HEK293 (cell line): ENCODE measurements at regions not wholly inside any gene's neighbourhood (a gene's known extent, or its start where the extent isn't known, plus 50 kb on each side); places are given as distances from the start of the nearest gene placed in this dataset.
"Not testable (repeated sequence)": the region's sequence is repeated elsewhere in the genome, so short reads cannot be mapped to it uniquely, and the experiment has no call there.

Experiments used
- HOXA7 ChIP-seq: sonication (generic); formaldehyde crosslinking; IDR thresholded peaks from 2 replicates; pipeline ENCODE4 v1.8.1; 2022; ENCODE audit warnings: missing genetic modification reagents, borderline replicate concordance
- ZBTB20 ChIP-seq: fragments of 450-650 bp; formaldehyde crosslinking; IDR thresholded peaks from 2 replicates; pipeline ENCODE4 v1.5.1; 2016; ENCODE audit warnings: missing biosample characterization, missing genetic modification characterization
- ZEB2 ChIP-seq: fragments of 450-650 bp; formaldehyde crosslinking; IDR thresholded peaks from 2 replicates; pipeline ENCODE4 v1.5.1; 2016; ENCODE audit warnings: missing biosample characterization, missing genetic modification characterization
- ZNF23 ChIP-seq: fragments of 450-650 bp; formaldehyde crosslinking; IDR thresholded peaks from 2 replicates; pipeline ENCODE4 v1.5.1; 2016; ENCODE audit warnings: missing biosample characterization, missing genetic modification characterization, borderline replicate concordance
- ZNF335 ChIP-seq: fragments of 450-650 bp; formaldehyde crosslinking; conservative IDR thresholded peaks from 2 replicates; pipeline ENCODE4 v1.5.1; 2016; ENCODE audit warnings: missing biosample characterization, missing genetic modification characterization
- ZNF404 ChIP-seq: fragments of 450-650 bp; formaldehyde crosslinking; IDR thresholded peaks from 2 replicates; pipeline ENCODE4 v1.5.1; 2017; ENCODE audit warnings: missing biosample characterization, missing genetic modification characterization
- ZNF596 ChIP-seq: fragments of 450-650 bp; IDR thresholded peaks from 2 replicates; pipeline ENCODE4 v1.5.0; 2018; ENCODE audit warnings: missing biosample characterization, mild to moderate bottlenecking, missing genetic modification characterization, moderate library complexity
- ZNF768 ChIP-seq: fragments of 450-650 bp; formaldehyde crosslinking; IDR thresholded peaks from 2 replicates; pipeline ENCODE4 v1.5.1; 2018; ENCODE audit warnings: missing biosample characterization, mild to moderate bottlenecking, missing genetic modification characterization
- TF ChIP-seq, protein P1 (sequence below): fragments of 450-650 bp; formaldehyde crosslinking; IDR thresholded peaks from 2 replicates; pipeline ENCODE4 v1.5.1; 2016; ENCODE audit warnings: missing biosample characterization, missing genetic modification characterization
- TF ChIP-seq, protein P2 (sequence below): fragments of 450-650 bp; formaldehyde crosslinking; IDR thresholded peaks from 2 replicates; pipeline ENCODE4 v1.5.1; 2016; ENCODE audit warnings: missing biosample characterization, missing genetic modification characterization
- TF ChIP-seq, protein P3 (sequence below): fragments of 450-650 bp; formaldehyde crosslinking; IDR thresholded peaks from 2 replicates; pipeline ENCODE4 v1.5.1; 2016; ENCODE audit warnings: missing biosample characterization, missing genetic modification characterization
- TF ChIP-seq, protein P4 (sequence below): IDR thresholded peaks from 2 replicates; pipeline ENCODE4 v1.6.1; 2011; ENCODE audit warnings: mild to moderate bottlenecking, low read depth, low read length, borderline replicate concordance
- TF ChIP-seq, protein P5 (sequence below): fragments of 450-650 bp; formaldehyde crosslinking; IDR thresholded peaks from 2 replicates; pipeline ENCODE4 v1.5.1; 2016; ENCODE audit warnings: missing biosample characterization, missing genetic modification characterization

DNA sequence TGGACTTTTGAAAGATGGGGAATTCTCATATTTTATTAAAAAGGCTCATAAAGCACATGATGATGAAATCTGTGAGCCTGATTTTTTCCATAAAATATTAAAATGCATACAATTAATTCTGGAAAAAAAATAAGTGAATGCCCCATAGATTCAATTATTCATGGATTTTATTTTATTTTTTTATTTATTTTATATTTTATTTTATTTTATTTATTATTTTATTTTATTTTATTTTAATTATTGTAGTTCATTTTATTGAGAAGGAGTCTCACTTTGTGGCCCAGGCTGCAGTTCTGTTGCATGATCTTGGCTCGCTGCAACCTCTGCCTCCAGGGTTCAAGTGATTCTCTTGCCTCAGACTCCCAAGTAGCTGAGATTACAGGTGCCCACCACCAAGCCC, 442.4 kb downstream of the PRIM2 start:
- TF ChIP-seq ZNF23 (tag by site-specific recombination); ZNF768 (tag by site-specific recombination); HOXA7; ZNF404 (tag by site-specific recombination); ZEB2; ZBTB20 (tag by site-specific recombination); ZNF335 (tag by site-specific recombination); ZNF596 (tag by site-specific recombination): not testable (repeated sequence)
- TF ChIP-seq, protein P1, sequence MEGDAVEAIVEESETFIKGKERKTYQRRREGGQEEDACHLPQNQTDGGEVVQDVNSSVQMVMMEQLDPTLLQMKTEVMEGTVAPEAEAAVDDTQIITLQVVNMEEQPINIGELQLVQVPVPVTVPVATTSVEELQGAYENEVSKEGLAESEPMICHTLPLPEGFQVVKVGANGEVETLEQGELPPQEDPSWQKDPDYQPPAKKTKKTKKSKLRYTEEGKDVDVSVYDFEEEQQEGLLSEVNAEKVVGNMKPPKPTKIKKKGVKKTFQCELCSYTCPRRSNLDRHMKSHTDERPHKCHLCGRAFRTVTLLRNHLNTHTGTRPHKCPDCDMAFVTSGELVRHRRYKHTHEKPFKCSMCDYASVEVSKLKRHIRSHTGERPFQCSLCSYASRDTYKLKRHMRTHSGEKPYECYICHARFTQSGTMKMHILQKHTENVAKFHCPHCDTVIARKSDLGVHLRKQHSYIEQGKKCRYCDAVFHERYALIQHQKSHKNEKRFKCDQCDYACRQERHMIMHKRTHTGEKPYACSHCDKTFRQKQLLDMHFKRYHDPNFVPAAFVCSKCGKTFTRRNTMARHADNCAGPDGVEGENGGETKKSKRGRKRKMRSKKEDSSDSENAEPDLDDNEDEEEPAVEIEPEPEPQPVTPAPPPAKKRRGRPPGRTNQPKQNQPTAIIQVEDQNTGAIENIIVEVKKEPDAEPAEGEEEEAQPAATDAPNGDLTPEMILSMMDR (tag by site-specific recombination), result not testable (repeated sequence)
- TF ChIP-seq, protein P2, sequence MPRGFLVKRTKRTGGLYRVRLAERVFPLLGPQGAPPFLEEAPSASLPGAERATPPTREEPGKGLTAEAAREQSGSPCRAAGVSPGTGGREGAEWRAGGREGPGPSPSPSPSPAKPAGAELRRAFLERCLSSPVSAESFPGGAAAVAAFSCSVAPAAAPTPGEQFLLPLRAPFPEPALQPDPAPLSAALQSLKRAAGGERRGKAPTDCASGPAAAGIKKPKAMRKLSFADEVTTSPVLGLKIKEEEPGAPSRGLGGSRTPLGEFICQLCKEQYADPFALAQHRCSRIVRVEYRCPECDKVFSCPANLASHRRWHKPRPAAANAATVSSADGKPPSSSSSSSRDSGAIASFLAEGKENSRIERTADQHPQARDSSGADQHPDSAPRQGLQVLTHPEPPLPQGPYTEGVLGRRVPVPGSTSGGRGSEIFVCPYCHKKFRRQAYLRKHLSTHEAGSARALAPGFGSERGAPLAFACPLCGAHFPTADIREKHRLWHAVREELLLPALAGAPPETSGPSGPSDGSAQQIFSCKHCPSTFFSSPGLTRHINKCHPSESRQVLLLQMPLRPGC, result not testable (repeated sequence)
- TF ChIP-seq, protein P3, sequence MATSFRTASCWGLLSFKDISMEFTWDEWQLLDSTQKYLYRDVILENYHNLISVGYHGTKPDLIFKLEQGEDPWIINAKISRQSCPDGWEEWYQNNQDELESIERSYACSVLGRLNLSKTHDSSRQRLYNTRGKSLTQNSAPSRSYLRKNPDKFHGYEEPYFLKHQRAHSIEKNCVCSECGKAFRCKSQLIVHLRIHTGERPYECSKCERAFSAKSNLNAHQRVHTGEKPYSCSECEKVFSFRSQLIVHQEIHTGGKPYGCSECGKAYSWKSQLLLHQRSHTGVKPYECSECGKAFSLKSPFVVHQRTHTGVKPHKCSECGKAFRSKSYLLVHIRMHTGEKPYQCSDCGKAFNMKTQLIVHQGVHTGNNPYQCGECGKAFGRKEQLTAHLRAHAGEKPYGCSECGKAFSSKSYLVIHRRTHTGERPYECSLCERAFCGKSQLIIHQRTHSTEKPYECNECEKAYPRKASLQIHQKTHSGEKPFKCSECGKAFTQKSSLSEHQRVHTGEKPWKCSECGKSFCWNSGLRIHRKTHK (tag by site-specific recombination), result not testable (repeated sequence)
- TF ChIP-seq, protein P4, sequence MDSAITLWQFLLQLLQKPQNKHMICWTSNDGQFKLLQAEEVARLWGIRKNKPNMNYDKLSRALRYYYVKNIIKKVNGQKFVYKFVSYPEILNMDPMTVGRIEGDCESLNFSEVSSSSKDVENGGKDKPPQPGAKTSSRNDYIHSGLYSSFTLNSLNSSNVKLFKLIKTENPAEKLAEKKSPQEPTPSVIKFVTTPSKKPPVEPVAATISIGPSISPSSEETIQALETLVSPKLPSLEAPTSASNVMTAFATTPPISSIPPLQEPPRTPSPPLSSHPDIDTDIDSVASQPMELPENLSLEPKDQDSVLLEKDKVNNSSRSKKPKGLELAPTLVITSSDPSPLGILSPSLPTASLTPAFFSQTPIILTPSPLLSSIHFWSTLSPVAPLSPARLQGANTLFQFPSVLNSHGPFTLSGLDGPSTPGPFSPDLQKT, result not testable (repeated sequence)
- TF ChIP-seq, protein P5, sequence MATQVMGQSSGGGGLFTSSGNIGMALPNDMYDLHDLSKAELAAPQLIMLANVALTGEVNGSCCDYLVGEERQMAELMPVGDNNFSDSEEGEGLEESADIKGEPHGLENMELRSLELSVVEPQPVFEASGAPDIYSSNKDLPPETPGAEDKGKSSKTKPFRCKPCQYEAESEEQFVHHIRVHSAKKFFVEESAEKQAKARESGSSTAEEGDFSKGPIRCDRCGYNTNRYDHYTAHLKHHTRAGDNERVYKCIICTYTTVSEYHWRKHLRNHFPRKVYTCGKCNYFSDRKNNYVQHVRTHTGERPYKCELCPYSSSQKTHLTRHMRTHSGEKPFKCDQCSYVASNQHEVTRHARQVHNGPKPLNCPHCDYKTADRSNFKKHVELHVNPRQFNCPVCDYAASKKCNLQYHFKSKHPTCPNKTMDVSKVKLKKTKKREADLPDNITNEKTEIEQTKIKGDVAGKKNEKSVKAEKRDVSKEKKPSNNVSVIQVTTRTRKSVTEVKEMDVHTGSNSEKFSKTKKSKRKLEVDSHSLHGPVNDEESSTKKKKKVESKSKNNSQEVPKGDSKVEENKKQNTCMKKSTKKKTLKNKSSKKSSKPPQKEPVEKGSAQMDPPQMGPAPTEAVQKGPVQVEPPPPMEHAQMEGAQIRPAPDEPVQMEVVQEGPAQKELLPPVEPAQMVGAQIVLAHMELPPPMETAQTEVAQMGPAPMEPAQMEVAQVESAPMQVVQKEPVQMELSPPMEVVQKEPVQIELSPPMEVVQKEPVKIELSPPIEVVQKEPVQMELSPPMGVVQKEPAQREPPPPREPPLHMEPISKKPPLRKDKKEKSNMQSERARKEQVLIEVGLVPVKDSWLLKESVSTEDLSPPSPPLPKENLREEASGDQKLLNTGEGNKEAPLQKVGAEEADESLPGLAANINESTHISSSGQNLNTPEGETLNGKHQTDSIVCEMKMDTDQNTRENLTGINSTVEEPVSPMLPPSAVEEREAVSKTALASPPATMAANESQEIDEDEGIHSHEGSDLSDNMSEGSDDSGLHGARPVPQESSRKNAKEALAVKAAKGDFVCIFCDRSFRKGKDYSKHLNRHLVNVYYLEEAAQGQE (tag by site-specific recombination), result not testable (repeated sequence)
